ENCODE measurements at regions not wholly inside any gene's neighbourhood (a gene's known extent, or its start where the extent isn't known, plus 50 kb on each side); places are given as distances from the start of the nearest gene placed in this dataset.

GRCh38 chr4:12403175-12403574, 974.5 kb upstream of the HS3ST1 start:
- BruUV-seq (replicated peaks): no TSS peak
- POLR2A ChIA-PET (ENCODE audit: low non-redundant PET): no interaction called here
- no peaks in the 10 kb centered on the region for H3K4me1 ChIP-seq (ENCODE audit: insufficient read depth, low read length, poor library complexity, severe bottlenecking)
- no peak for DNase-seq (ENCODE audit: low spot score)
- TF ChIP-seq EZH2 (IDR thresholded peaks at IDR 0.05; ENCODE audit: borderline replicate concordance, low read depth, low read length, poor library complexity, severe bottlenecking): no peak
- TF ChIP-seq, protein P1, sequence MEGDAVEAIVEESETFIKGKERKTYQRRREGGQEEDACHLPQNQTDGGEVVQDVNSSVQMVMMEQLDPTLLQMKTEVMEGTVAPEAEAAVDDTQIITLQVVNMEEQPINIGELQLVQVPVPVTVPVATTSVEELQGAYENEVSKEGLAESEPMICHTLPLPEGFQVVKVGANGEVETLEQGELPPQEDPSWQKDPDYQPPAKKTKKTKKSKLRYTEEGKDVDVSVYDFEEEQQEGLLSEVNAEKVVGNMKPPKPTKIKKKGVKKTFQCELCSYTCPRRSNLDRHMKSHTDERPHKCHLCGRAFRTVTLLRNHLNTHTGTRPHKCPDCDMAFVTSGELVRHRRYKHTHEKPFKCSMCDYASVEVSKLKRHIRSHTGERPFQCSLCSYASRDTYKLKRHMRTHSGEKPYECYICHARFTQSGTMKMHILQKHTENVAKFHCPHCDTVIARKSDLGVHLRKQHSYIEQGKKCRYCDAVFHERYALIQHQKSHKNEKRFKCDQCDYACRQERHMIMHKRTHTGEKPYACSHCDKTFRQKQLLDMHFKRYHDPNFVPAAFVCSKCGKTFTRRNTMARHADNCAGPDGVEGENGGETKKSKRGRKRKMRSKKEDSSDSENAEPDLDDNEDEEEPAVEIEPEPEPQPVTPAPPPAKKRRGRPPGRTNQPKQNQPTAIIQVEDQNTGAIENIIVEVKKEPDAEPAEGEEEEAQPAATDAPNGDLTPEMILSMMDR (conservative IDR thresholded peaks at IDR 0.05; ENCODE audit: low read depth, low read length): no peak
- no peaks in the 10 kb centered on the region for H3K36me3 ChIP-seq (ENCODE audit: insufficient read depth, low read length, poor library complexity, severe bottlenecking)
- no peaks in the 10 kb centered on the region for H3K27me3 ChIP-seq (replicated peaks; ENCODE audit: insufficient read depth, low read depth, low read length, poor library complexity)
- intact Hi-C loops (cut with micrococcal nuclease; ENCODE audit: unreplicated experiment): no loop called here
- CTCF ChIA-PET: no interaction called here
- H3K9me3 ChIP-seq (ENCODE audit: low read depth, low read length, poor library complexity, severe bottlenecking): peaks cover 25% of the 10 kb centered on the region
- H3K27ac ChIP-seq (ENCODE audit: low read depth, low read length, poor library complexity, severe bottlenecking): no peak overlapping the region
- no peak overlapping the region for H3K4me3 ChIP-seq (ENCODE audit: low read depth, low read length, poor library complexity, severe bottlenecking)

GRCh38 chr4:12399781-12400180, 971.1 kb upstream of the HS3ST1 start:
- Histone ChIP-seq H3K4me3 (ENCODE audit: low read depth, low read length, poor library complexity, severe bottlenecking) (no peak overlapping the region), H3K27me3 (replicated peaks; ENCODE audit: insufficient read depth, low read depth, low read length, poor library complexity) (no peaks in the 10 kb centered on the region), H3K9me3 (ENCODE audit: low read depth, low read length, poor library complexity, severe bottlenecking) (peaks cover 31% of the 10 kb centered on the region), H3K4me1 (ENCODE audit: insufficient read depth, low read length, poor library complexity, severe bottlenecking) (no peaks in the 10 kb centered on the region), H3K36me3 (ENCODE audit: insufficient read depth, low read length, poor library complexity, severe bottlenecking) (no peaks in the 10 kb centered on the region), H3K27ac (ENCODE audit: low read depth, low read length, poor library complexity, severe bottlenecking) (no peak overlapping the region)
- no peak for TF ChIP-seq EZH2 (IDR thresholded peaks at IDR 0.05; ENCODE audit: borderline replicate concordance, low read depth, low read length, poor library complexity, severe bottlenecking)
- TF ChIP-seq, protein P1 (conservative IDR thresholded peaks at IDR 0.05; ENCODE audit: low read depth, low read length): no peak
- POLR2A ChIA-PET (ENCODE audit: low non-redundant PET): no interaction called here
- DNase-seq (ENCODE audit: low spot score): no peak
- intact Hi-C loops (cut with micrococcal nuclease; ENCODE audit: unreplicated experiment): no loop called here
- no TSS peak for BruUV-seq (replicated peaks)
- CTCF ChIA-PET: no interaction called here

GRCh38 chr4:12393631-12394262, 965.1 kb upstream of the HS3ST1 start:
- Histone ChIP-seq H3K9me3 (ENCODE audit: low read depth, low read length, poor library complexity, severe bottlenecking) (peaks cover 19% of the 10 kb centered on the region), H3K27ac (ENCODE audit: low read depth, low read length, poor library complexity, severe bottlenecking) (no peak overlapping the region), H3K4me3 (ENCODE audit: low read depth, low read length, poor library complexity, severe bottlenecking) (no peak overlapping the region), H3K36me3 (ENCODE audit: insufficient read depth, low read length, poor library complexity, severe bottlenecking) (no peaks in the 10 kb centered on the region), H3K27me3 (replicated peaks; ENCODE audit: insufficient read depth, low read depth, low read length, poor library complexity) (no peaks in the 10 kb centered on the region), H3K4me1 (ENCODE audit: insufficient read depth, low read length, poor library complexity, severe bottlenecking) (no peaks in the 10 kb centered on the region)
- no TSS peak for BruUV-seq (replicated peaks)
- TF ChIP-seq, protein P1 (conservative IDR thresholded peaks at IDR 0.05; ENCODE audit: low read depth, low read length): no peak
- no peak for TF ChIP-seq EZH2 (IDR thresholded peaks at IDR 0.05; ENCODE audit: borderline replicate concordance, low read depth, low read length, poor library complexity, severe bottlenecking)
- CTCF ChIA-PET: no interaction called here
- DNase-seq (ENCODE audit: low spot score): no peak
- intact Hi-C loops (cut with micrococcal nuclease; ENCODE audit: unreplicated experiment): no loop called here
- POLR2A ChIA-PET (ENCODE audit: low non-redundant PET): no interaction called here

Measured in A673 (cell line).